Activated T-helper 17 cell treated with anti-CD3 and anti-CD28 coated beads, Interleukin-2, amount 50 U/mL, for 72 hours (primary cell): ENCODE measurements at regions not wholly inside any gene's neighbourhood (a gene's known extent, or its start where the extent isn't known, plus 50 kb on each side); places are given as distances from the start of the nearest gene placed in this dataset.

Experiments used
- ATAC-seq: fragments of 150-1000 bp; cut with Tn5 transposase; replicated peaks from 2 replicates; pipeline ENCODE4 v1.10.0; 2021; ENCODE audit warnings: mild to moderate bottlenecking, moderate library complexity
- H3K27ac Mint-ChIP-seq: one replicate; pipeline ENCODE4 v1.8.0; 2022; ENCODE audit warnings: mixed read lengths
- H3K27me3 Mint-ChIP-seq: one replicate; pipeline ENCODE4 v1.8.0; 2022; ENCODE audit warnings: mixed read lengths
- H3K36me3 Mint-ChIP-seq: one replicate; pipeline ENCODE4 v1.8.0; 2022; ENCODE audit warnings: low read depth, mild to moderate bottlenecking, mixed read lengths
- H3K4me1 Mint-ChIP-seq: one replicate; pipeline ENCODE4 v1.8.0; 2022; ENCODE audit warnings: mixed read lengths
- H3K4me3 Mint-ChIP-seq: one replicate; pipeline ENCODE4 v1.8.0; 2022; ENCODE audit warnings: mild to moderate bottlenecking, mixed read lengths
- H3K9me3 Mint-ChIP-seq: one replicate; pipeline ENCODE4 v1.8.0; 2022; ENCODE audit warnings: mixed read lengths

DNA sequence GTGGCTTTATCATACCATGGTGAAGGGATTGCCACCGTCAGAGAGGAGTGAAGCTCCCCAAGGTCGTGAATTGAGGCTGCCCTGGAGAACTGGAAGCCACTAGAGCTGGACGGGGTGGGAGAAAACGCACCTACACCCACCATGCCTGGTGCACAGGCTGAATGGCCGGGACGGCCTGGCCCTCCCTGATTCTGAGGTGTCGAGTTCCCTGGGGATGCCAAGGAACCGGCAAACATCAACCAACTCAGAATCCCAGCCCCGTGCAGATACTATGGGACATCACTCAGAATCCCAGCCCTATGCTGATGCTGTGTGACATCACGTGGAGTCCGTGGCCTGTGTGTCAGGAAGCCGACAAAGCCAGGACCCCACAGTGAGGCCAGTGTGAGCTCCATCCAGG lies 650.0 kb downstream of the BRD1 start:
- Mint-ChIP-seq H3K27me3 (peaks cover 12% of the 10 kb centered on the region), H3K36me3 (no peaks in the 10 kb centered on the region), H3K27ac (no peak overlapping the region), H3K9me3 (no peaks in the 10 kb centered on the region), H3K4me3 (no peak overlapping the region), H3K4me1 (no peaks in the 10 kb centered on the region)
- ATAC-seq: no peak

DNA sequence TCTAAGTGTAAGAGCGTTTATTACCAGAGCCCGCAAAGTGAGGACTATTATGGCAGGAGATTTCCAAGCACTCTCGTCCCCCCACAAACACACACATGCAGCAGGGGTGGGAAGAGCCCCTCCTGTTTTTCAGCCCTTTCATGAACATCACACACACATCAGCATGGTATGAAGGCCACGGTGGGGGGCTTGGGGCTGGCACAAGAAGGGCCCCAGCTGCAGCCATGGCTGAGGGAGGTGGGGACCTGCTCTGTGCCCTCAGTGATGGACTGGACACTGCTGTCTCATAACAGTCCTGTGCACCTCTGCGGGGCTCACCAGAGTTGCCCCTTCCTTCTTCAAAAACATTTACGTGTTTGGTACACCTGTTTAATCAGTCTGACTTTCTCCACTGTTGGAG lies 650.7 kb downstream of the BRD1 start:
- Mint-ChIP-seq H3K27me3 (peaks cover 12% of the 10 kb centered on the region), H3K36me3 (no peaks in the 10 kb centered on the region), H3K9me3 (no peaks in the 10 kb centered on the region), H3K27ac (no peak overlapping the region), H3K4me3 (no peak overlapping the region), H3K4me1 (no peaks in the 10 kb centered on the region)
- ATAC-seq: no peak

DNA sequence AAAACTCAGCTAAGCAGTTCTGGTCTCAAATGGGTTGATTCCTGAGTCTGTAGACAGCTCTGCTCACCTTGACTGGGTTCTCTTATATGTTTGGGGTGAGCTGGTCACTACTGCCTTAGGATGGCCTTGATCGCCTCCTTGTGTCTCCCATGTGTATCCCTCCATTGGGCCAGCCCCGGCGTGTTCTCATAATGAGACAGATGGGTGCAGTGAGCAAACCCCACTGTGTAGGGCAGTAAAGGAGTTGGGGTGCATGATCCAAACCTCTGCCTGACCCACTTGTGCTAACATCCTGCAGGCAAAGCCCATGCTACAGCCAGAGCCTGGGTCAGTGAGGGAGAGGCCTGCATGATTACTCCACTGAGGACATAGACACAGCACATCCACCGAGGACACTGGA lies 657.6 kb downstream of the BRD1 start:
- no peaks in the 10 kb centered on the region for H3K4me1 Mint-ChIP-seq
- H3K4me3 Mint-ChIP-seq: no peak overlapping the region
- H3K36me3 Mint-ChIP-seq: no peaks in the 10 kb centered on the region
- no peaks in the 10 kb centered on the region for H3K27me3 Mint-ChIP-seq
- no peak overlapping the region for H3K27ac Mint-ChIP-seq
- H3K9me3 Mint-ChIP-seq: peaks cover 4% of the 10 kb centered on the region
- ATAC-seq: no peak

DNA sequence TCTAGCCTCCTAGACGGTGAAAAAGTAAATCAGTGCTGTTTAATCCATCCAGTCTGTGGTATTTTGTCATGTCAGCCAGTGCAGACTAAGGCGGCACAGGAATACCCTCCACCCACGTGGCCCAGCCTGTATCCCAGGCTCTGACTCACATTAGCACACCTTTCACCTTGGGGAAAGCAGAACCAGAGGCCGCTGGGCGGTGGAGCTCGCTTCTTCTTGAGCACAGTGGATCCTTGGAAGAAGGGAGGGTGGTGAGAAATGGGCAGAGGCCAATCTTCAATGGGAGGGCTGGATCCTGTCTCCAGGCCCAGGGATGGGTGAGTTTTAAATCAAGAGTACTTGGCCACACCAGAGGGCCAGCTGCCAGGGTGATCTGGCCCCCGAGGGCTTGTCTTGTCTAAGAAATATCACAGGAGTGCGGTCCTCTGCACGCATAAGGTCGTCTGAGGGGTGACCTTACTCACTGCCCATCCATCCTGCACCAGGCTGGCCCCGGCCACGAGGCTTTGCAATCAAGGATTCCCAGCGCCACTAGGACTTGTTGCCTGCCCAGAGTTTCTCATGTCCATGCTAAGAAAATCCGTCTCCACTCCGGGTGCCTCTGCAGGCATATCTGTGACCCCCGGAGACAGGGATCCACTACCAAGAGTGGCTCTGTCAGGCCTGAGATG lies 658.5 kb downstream of the BRD1 start:
- Mint-ChIP-seq H3K36me3 (no peaks in the 10 kb centered on the region), H3K27ac (no peak overlapping the region), H3K27me3 (no peaks in the 10 kb centered on the region), H3K4me1 (no peaks in the 10 kb centered on the region), H3K9me3 (peaks cover 4% of the 10 kb centered on the region), H3K4me3 (no peak overlapping the region)
- no peak for ATAC-seq

DNA sequence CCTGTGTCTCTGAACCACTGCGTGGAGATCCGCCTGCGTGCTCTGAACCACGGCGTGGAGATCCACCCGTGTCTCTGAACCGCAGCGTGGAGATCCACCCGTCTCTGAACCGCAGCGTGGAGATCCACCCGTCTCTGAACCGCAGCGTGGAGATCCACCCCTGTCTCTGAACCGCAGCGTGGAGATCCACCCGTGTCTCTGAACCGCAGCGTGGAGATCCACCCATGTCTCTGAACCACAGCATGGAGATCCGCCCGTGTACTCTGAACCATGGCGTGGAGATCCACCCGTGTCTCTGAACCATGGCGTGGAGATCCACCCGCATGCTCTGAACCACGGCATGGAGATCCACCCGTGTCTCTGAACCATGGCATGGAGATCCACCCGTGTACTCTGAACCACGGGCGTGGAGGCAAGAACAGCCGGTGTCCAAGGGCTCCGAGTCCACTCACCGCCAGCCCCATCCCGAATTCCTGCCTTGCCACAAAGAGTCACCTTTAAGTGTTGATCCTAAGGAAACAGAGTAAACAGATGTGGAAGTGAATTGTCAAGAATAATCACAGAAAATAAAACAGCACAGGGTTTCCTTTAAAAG lies 659.4 kb downstream of the BRD1 start:
- Mint-ChIP-seq H3K27ac (no peak overlapping the region), H3K9me3 (peaks cover 4% of the 10 kb centered on the region), H3K36me3 (no peaks in the 10 kb centered on the region), H3K4me3 (no peak overlapping the region), H3K4me1 (no peaks in the 10 kb centered on the region), H3K27me3 (no peaks in the 10 kb centered on the region)
- ATAC-seq: no peak

DNA sequence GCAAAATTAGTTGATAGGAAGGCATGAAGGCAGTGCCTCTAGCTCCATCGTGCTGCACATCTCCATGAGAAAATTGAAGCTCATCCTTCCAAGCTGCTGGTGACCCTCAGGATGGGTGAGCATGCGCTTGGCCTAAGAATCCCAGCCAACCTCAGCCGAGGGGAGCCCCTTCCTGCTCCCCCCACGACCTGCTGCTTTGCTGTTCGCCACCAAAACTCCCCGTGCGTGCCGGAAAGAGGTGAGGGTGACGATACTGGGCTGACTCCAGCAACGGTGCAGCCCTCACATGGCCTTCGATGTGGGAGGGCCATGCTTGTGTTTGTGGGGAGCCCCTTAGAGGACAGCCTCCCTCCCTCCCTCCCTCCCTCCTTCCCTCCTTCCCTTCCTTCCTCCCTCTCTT lies 660.9 kb downstream of the BRD1 start:
- ATAC-seq: no peak
- Mint-ChIP-seq H3K36me3 (no peaks in the 10 kb centered on the region), H3K9me3 (peaks cover 2% of the 10 kb centered on the region), H3K27ac (no peak overlapping the region), H3K4me3 (no peak overlapping the region), H3K27me3 (peaks cover 4% of the 10 kb centered on the region), H3K4me1 (no peaks in the 10 kb centered on the region)

DNA sequence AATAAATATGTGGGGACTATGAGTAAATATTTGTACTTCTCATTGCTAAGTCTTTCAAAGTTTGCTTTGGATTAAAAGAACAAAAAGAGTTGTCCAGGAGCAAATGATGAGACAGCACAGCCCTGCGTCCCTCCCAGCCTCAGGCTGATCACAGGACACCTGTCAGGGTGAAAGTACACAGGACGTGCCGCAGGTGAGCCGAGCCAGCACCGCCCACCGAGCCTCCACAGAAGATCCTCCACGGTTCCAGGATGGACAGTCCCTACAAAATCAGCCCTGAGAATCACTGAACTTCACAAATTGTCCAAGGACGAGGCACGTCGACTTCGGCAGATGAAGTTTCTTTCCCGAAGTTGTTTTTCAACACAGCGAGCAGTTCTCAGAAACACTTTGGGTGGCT lies 661.5 kb downstream of the BRD1 start:
- Mint-ChIP-seq H3K27ac (no peak overlapping the region), H3K36me3 (no peaks in the 10 kb centered on the region), H3K27me3 (peaks cover 5% of the 10 kb centered on the region), H3K9me3 (no peaks in the 10 kb centered on the region), H3K4me1 (no peaks in the 10 kb centered on the region), H3K4me3 (no peak overlapping the region)
- ATAC-seq: no peak

DNA sequence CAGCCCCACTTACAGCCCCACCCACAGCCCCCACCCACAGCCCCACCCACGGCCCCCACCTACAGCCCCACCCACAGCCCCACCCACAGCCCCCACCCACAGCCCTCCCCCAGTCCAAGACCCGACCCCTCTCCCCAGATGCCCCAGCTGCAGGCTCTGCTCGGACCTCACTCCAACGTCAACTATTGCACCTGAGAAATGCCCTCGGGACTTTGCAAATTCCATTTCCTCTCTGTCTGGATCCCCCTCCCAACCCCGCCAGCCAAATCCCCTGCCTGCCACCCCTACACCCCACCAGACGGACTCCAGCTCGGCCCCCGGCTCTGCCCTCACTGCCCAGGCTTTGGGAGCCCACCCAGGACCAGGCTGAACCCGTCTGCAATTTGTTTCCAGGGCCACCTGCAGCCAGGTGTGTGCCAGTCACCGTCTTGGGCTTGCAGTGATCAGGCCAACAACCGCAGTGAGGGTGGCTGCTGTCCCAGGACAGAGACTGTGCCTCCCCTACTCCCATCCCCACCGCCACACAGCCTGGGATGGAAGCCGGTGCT lies 662.8 kb downstream of the BRD1 start:
- Mint-ChIP-seq H3K9me3 (no peaks in the 10 kb centered on the region), H3K27me3 (peaks cover 9% of the 10 kb centered on the region), H3K27ac (no peak overlapping the region), H3K4me1 (no peaks in the 10 kb centered on the region), H3K4me3 (no peak overlapping the region), H3K36me3 (no peaks in the 10 kb centered on the region)
- no peak for ATAC-seq

DNA sequence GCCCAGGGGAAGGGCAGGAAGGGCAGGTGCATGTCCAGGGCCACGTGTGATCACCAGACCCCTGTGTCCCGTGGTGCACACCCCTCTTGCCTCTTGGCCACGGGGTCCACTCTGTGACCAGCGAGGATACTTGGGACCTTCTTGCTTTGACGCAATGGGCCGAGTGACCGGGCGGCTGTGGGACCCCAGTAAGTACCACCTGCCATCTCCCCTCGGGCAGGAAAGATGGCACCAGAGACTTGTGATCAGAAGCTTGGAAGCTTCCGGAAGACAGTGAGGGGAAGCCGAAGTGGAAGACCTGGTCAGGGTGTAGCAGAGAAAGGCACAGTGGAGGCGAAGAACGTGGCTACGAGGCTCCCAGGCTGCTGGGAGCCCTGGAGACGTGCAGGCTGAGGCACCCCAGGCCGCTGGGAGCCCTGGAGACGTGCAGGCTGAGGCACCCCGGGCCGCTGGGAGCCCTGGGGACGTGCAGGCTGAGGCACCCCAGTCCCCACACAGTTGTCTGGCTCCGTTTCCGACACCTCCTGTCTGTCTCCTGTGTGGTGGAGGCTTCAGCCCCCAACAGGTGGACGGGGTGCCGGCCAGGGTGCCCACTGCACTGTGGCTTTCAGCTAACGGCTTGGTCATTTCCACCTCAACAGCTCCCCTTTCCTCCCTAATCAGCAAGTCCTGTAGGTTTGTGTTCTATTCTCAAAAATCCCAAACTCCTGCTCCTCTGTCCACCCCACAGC lies 663.5 kb downstream of the BRD1 start:
- H3K36me3 Mint-ChIP-seq: no peaks in the 10 kb centered on the region
- no peak for ATAC-seq
- H3K9me3 Mint-ChIP-seq: no peaks in the 10 kb centered on the region
- no peak overlapping the region for H3K4me3 Mint-ChIP-seq
- no peak overlapping the region for H3K27ac Mint-ChIP-seq
- peaks cover 9% of the 10 kb centered on the region for H3K27me3 Mint-ChIP-seq
- no peaks in the 10 kb centered on the region for H3K4me1 Mint-ChIP-seq

DNA sequence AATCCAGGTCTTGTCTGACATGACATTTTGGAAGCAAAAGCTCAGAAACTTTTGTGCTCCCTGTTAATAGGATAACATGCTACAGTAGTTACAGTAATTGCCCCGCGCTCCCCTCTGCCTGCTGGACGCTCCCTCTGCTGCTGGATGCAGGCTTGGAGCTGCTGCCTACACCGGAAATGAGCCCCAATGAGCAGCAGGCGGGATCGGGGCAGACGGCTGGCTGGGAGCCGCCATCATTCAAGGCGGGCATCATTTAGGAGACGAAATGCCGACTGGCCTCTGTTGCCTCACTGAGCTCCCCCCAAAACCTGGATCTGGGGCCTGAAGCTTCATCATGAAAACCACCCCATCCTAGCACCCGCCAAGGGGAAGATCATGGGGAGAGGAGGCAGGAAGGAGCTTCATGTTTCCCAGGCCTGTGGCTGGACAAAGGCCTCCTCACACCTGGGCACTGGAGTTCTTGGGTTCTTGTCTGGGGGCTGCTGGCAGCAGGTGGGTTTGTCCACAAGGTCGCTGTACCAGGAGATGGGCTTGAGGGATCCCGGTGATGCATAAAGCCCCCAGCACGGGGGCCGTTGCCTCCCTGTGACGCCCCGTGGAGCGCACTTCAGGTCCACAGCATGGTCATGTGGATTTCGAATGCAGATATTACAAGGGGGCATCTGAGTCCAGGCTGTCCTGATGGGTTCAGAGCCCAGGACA lies 664.3 kb downstream of the BRD1 start:
- Mint-ChIP-seq H3K27me3 (peaks cover 9% of the 10 kb centered on the region), H3K27ac (no peak overlapping the region), H3K9me3 (no peaks in the 10 kb centered on the region), H3K36me3 (no peaks in the 10 kb centered on the region), H3K4me1 (no peaks in the 10 kb centered on the region), H3K4me3 (no peak overlapping the region)
- no peak for ATAC-seq

DNA sequence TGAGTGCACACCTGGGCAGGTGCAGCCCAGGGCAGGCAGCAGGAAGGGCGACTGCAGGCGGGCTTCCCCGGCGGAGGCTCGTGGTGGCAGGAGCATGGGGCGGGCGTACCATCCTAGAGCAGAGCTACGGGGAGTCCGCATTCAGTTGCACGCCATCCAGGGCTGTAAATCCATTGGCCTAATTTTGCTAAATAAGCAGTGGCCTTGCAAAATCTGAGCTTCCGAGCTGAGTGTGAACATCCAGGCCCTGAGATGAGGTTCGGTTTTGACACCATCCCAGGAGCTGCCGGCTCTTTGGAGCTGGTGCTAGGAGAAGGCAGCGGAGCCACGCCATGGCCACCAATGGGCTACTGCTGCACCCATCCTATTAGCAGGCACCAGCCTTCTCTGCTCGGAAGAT lies 664.8 kb downstream of the BRD1 start:
- ATAC-seq: no peak
- peaks cover 9% of the 10 kb centered on the region for H3K27me3 Mint-ChIP-seq
- no peaks in the 10 kb centered on the region for H3K9me3 Mint-ChIP-seq

DNA sequence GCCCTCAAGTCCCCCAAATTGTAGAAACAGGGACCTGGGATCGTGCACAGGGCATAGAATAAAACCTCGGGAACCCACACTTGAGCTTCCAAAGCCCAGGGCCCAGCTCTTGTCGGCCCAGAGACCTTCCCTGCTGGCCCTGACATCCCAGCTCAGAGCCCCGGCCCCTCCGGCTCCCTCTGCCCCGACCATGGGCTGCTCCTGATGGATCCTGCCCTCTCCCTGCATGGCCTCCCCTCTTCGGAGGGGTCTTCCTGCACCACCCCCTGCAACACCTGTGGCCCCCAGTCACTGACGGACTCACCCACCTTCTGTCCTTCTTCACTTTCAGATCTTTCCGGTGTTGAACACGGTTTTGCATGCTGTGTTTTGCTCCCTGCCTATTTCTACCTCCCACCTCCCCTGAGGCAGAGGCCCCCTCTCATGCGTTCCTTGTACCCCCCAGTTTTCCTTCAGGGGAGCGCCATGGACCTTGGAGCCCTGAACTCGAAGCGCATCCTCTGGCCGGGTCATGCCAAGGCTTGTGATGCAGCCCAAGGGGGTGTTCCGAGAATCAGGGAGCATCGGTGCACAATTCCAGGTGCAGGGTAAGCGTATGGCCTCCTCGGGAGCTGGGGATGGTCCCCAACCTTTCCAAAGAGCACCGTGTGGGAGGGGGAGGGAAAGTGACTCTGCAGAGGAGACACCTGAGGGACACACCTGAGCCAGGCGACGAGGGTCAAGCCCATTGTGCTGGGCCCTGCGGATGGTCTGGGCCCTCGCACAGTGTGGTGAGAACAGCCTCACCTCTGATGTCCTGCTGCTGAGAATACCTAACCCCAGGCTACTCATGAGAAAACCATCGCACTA lies 666.4 kb downstream of the BRD1 start:
- Mint-ChIP-seq H3K27ac (no peak overlapping the region), H3K36me3 (no peaks in the 10 kb centered on the region), H3K4me3 (no peak overlapping the region), H3K9me3 (no peaks in the 10 kb centered on the region), H3K4me1 (no peaks in the 10 kb centered on the region), H3K27me3 (peaks cover 9% of the 10 kb centered on the region)
- ATAC-seq: no peak

More for the DNA sequence above, 664.8 kb downstream of the BRD1 start:
- Mint-ChIP-seq H3K27ac (no peak overlapping the region), H3K36me3 (no peaks in the 10 kb centered on the region), H3K4me3 (no peak overlapping the region), H3K4me1 (no peaks in the 10 kb centered on the region)

DNA sequence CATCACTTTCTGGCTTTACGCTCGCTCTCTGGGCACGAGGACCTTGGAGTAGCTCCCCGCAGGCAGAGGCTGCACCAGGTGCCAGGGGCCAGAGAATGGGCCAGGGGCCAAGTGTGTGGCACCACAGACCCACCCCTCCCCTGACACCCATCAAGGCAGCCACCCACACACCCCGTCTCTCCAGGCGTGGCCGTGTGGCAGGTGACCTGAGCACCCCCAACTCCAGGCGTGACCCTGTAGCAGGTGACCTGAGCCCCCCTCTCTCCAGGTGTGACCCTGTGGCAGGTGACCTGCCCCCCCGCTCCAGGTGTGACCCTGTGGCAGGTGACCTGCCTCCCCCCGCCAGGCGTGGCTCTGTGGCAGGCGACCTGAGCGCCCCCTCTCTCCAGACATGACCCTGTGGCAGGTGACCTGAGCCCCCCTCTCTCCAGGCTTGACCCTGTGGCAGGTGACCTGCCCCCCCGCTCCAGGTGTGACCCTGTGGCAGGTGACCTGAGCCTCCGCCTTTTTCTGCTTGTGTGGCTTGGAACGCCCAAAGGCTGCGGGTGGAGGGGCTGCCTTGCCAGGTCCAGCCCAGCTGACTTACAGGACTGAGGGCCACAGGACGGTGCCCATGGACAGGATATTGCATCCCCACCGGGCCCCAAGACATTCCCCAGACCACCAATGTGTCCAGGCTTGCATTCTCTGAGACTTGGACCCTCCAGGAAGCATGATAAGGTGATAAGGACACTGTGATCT lies 667.2 kb downstream of the BRD1 start:
- H3K4me1 Mint-ChIP-seq: no peaks in the 10 kb centered on the region
- peaks cover 4% of the 10 kb centered on the region for H3K9me3 Mint-ChIP-seq
- ATAC-seq: no peak
- H3K27ac Mint-ChIP-seq: no peak overlapping the region
- H3K36me3 Mint-ChIP-seq: no peaks in the 10 kb centered on the region
- H3K4me3 Mint-ChIP-seq: no peak overlapping the region
- peaks cover 9% of the 10 kb centered on the region for H3K27me3 Mint-ChIP-seq
